T-helper 1 cell treated with Interleukin-12 subunit alpha and Interleukin-12 subunit beta and Interleukin-4 antibody, amounts not matched to agents 30 μg/mL and 1 μg/mL, for 36 hours (primary cell): ENCODE measurements at regions not wholly inside any gene's neighbourhood (a gene's known extent, or its start where the extent isn't known, plus 50 kb on each side); places are given as distances from the start of the nearest gene placed in this dataset.

Source experiments
- H3K27ac Mint-ChIP-seq: one replicate; pipeline ENCODE4 v1.8.0; 2021; ENCODE audit warnings: mild to moderate bottlenecking, mixed read lengths
- H3K27me3 Mint-ChIP-seq: one replicate; pipeline ENCODE4 v1.8.0; 2021; ENCODE audit warnings: low read depth, mixed read lengths
- H3K36me3 Mint-ChIP-seq: one replicate; pipeline ENCODE4 v1.8.0; 2021; ENCODE audit warnings: low read depth, mixed read lengths
- H3K4me1 Mint-ChIP-seq: one replicate; pipeline ENCODE4 v1.8.0; 2021; ENCODE audit warnings: low read depth, mixed read lengths
- H3K4me3 Mint-ChIP-seq: one replicate; pipeline ENCODE4 v1.8.0; 2021; ENCODE audit warnings: mild to moderate bottlenecking, moderate library complexity, mixed read lengths
- H3K9me3 Mint-ChIP-seq: one replicate; pipeline ENCODE4 v1.8.0; 2021; ENCODE audit warnings: mixed read lengths

DNA sequence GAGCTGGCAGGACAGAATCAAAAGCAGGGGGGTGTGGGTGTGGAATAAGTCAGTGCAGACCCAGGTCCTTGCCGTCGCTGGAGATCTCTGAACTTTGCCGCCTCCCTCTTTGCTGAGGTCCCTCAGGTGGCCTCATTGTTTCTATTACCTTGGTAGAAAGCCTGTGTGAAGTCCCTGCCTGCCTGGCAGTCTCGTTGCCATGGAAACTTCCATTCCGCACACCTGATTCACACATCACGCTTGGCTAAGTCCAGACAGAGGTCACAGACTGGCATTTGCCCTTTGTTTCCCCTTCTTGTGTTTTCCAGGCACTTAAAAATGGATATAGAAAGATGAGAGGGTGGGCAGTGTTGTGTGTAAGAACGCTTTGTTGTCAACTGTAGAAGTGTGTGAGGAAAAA is 260.6 kb downstream of the PRL start:
- H3K4me1 Mint-ChIP-seq = no peaks in the 10 kb centered on the region
- H3K27ac Mint-ChIP-seq = no peak overlapping the region
- H3K4me3 Mint-ChIP-seq = no peak overlapping the region
- no peaks in the 10 kb centered on the region for H3K36me3 Mint-ChIP-seq
- H3K27me3 Mint-ChIP-seq = peaks cover 5% of the 10 kb centered on the region
- peaks cover 16% of the 10 kb centered on the region for H3K9me3 Mint-ChIP-seq

DNA sequence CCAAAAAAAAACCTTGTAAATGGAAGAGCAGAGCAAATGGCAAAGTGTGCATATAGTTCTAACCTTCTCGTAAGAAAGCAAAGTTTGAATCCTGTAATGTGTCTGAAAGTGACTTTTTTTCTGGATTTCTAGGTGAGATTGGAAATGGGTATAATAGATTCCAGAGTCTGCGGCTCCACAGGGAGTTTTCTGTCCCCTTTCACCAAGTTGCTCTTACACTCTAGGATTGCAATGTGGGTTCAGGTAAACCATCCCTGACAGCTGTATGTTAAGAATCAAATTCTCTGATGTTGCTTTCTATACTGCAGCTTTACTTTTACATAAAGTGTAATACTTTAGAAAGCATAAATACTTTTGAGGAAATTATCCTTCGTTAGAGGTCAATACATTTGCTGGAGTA is 260.1 kb downstream of the PRL start:
- no peaks in the 10 kb centered on the region for H3K4me1 Mint-ChIP-seq
- no peak overlapping the region for H3K27ac Mint-ChIP-seq

DNA sequence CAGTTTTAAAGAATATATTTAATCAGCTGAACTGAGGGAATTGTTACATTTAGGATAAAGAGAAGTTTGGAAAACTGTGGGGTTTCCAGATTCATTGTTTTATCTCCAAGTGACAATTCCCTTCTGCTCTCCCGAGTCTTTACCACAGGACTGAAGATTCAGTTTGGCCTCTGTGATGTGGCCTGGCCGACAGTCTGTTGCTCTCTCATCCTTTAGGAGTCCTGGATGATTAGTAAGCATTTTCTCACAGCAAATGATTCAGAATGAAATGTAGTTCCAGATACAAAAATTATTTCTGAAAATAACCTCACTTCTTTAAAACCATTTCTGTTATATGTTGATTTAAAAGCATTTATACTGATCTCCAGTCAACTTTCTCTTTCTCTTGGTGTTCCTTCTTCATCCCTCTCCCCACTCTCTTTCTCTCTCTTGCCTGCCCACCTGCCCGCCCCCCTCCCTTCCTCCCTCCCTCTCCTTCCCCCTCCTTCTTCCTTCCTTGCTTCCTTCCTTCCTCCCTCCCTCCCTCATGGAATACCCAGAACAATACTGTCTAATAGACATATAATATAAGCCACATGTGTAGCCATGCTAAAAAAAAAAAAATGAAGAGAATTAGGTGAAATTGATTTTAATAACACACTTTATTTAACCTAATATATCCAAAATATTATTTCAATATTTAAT is 254.9 kb downstream of the PRL start:
- no peak overlapping the region for H3K4me3 Mint-ChIP-seq
- peaks cover 7% of the 10 kb centered on the region for H3K4me1 Mint-ChIP-seq
- no peak overlapping the region for H3K27ac Mint-ChIP-seq
- peaks cover 11% of the 10 kb centered on the region for H3K9me3 Mint-ChIP-seq
- H3K27me3 Mint-ChIP-seq = peaks cover 5% of the 10 kb centered on the region
- no peaks in the 10 kb centered on the region for H3K36me3 Mint-ChIP-seq

More for the DNA sequence above, 260.1 kb downstream of the PRL start:
- H3K4me3 Mint-ChIP-seq = no peak overlapping the region
- H3K9me3 Mint-ChIP-seq = peaks cover 16% of the 10 kb centered on the region
- no peaks in the 10 kb centered on the region for H3K36me3 Mint-ChIP-seq
- H3K27me3 Mint-ChIP-seq = peaks cover 5% of the 10 kb centered on the region

DNA sequence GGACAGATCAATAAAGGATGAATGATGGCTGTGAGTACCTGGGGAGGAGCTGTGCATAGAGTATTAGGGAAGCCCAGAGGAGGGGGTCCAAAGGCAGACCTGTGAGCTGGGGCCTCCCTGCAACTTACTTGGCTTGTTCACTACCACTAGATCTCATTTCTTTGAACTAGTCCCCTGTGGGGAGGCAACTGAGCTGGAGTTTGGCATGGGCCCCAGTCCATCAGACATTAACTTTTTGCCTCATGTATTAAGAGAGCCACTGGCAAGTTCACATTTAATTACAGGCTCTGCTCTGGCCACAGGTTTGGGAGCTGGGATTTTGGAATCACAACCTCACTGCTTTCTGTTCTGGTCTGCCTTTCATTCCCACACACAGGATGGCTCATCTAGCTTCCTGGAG is 254.1 kb downstream of the PRL start:
- peaks cover 11% of the 10 kb centered on the region for H3K9me3 Mint-ChIP-seq
- peaks cover 7% of the 10 kb centered on the region for H3K4me1 Mint-ChIP-seq
- H3K36me3 Mint-ChIP-seq = no peaks in the 10 kb centered on the region
- no peak overlapping the region for H3K27ac Mint-ChIP-seq
- peaks cover 5% of the 10 kb centered on the region for H3K27me3 Mint-ChIP-seq
- H3K4me3 Mint-ChIP-seq = no peak overlapping the region

DNA sequence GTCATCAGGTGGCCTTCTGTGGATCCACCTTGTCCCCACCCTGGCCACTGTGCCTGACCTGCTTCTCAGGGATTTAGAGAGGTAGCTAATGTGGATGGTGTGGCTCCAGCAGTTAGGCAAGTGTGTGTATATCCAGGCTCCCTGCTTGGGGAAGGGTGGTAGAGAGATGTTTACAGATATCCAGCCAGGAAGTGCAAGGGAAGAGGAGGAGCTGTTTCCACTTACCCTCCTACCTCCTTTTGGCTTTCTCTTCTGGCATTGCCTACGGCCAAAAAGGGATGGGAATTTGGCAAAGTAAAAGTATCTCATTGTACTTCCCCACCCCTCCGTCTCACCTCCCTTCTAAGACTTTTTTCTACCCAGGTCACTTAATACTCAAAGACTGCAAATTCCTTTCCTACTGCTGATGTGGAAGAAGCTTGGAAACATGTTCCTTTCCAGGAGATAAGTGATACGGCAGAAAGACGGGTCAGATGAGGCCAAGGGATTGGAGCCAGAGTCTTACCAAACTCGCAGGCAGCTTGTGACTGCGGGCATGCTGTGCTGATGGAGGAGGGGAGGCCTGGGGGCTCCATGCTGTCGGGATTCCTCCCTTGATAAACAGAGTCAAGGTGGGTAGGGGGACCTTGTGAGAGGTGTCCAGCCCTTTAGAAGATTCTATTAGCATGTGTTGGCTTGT is 253.4 kb downstream of the PRL start:
- Mint-ChIP-seq H3K9me3 (peaks cover 11% of the 10 kb centered on the region), H3K36me3 (no peaks in the 10 kb centered on the region), H3K4me1 (peaks cover 7% of the 10 kb centered on the region), H3K4me3 (no peak overlapping the region), H3K27me3 (peaks cover 5% of the 10 kb centered on the region), H3K27ac (no peak overlapping the region)

DNA sequence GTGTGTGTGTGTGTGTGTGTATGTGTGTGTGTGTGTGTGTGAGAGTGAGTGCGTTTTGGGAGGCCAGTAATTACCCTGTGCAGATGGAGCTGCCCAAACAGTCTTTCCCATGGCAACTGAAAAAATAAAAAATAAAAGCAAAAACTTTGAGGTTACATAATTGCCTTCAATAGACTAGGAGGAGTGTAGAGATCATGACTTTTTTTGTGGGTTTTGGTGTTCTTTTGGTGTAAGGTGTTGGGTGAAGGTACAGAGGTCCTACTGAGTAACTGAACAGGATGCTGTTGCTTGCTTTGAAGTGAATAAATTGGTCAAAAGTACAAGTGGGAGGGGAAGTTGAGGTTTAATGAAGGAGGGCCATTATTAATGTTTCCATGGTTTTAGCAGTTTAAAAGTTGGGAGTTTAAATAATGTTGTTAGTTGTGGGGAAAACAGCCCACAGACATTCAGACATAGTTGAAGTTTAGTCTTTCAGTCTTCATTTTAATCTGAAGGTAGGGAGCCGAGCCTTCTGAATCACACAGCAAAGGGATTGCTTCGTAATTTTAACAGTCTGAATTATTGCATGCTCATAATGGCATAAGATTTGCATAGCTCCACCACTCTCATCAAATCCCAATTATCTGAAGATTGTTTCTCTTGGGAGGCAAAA is 251.4 kb downstream of the PRL start:
- Mint-ChIP-seq H3K4me1 (peaks cover 7% of the 10 kb centered on the region), H3K9me3 (peaks cover 6% of the 10 kb centered on the region), H3K36me3 (no peaks in the 10 kb centered on the region), H3K4me3 (no peak overlapping the region), H3K27me3 (no peaks in the 10 kb centered on the region), H3K27ac (no peak overlapping the region)

DNA sequence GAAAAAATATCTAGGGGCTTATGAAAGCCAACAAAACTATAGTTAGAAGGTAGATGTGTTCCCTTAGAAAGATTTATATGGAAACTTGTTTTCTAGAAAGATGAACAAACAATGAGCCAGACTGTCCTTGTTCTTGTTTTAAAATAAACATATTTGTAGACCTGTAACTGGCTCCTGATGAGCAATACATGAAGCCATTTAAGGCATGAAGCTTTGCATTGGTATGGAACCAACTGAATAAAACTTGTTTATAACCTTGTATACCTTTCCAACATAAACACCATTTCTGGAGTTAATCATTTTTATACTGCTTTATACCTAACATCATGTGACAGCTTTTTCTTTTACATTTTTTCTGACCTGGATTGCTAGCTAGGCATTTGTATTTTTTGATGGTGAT is 247.8 kb downstream of the PRL start:
- no peak overlapping the region for H3K27ac Mint-ChIP-seq
- H3K4me1 Mint-ChIP-seq = peaks cover 7% of the 10 kb centered on the region
- no peaks in the 10 kb centered on the region for H3K27me3 Mint-ChIP-seq
- peaks cover 9% of the 10 kb centered on the region for H3K9me3 Mint-ChIP-seq
- H3K36me3 Mint-ChIP-seq = no peaks in the 10 kb centered on the region
- H3K4me3 Mint-ChIP-seq = no peak overlapping the region

DNA sequence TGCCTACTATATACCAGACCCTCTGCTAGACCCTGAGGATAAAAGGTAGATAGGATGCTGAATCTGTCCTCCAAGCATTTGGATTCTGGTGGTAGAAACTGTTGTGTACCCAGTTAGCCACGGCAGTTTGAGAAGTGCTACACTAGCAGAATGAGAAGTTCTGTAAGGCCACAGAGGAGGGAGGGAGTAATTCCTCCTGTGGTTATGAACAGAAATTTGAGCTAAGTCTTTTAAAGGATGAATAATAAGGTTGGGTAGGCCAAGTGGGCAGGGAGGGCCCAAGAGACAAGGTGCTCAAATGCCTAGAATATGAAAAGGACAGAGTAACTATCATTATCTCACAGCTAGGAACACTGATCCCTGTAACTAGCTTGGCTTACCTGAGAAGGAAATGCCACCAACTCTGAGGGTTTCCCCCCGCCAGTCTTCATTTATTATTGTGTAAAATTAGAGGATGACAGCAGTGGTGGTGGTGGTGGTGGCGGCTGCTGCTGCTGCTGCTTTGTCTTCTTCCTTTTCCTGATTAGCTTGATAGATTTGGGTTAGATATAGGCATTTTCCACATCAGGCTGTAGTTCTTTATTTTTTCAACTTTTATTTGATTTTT is 243.3 kb downstream of the PRL start:
- H3K27me3 Mint-ChIP-seq = no peaks in the 10 kb centered on the region
- H3K4me3 Mint-ChIP-seq = no peak overlapping the region
- no peak overlapping the region for H3K27ac Mint-ChIP-seq
- H3K4me1 Mint-ChIP-seq = no peaks in the 10 kb centered on the region
- H3K9me3 Mint-ChIP-seq = peaks cover 9% of the 10 kb centered on the region
- no peaks in the 10 kb centered on the region for H3K36me3 Mint-ChIP-seq

DNA sequence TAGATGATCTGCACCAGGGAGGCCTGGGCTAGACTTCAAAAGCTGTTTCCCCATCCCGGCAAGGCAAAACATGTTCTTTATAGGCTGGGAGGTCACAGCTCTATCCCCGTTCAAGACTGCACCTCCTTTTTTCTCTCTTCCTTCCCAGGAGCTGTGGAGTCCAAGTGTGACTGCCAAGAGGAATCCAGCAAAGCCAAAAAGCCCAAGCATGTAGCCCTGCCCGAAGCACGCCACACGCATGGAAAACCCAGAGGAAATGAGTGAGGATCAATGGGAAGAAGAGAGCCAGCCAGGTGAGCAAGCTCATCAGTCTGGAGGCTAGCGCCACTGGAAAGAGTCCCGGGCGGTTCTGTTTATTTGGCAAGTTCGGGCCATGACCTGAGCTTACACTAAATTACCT is 240.4 kb downstream of the PRL start:
- Mint-ChIP-seq H3K4me3 (no peak overlapping the region), H3K27ac (no peak overlapping the region), H3K4me1 (peaks cover 4% of the 10 kb centered on the region), H3K9me3 (peaks cover 6% of the 10 kb centered on the region), H3K27me3 (peaks cover 4% of the 10 kb centered on the region), H3K36me3 (no peaks in the 10 kb centered on the region)

DNA sequence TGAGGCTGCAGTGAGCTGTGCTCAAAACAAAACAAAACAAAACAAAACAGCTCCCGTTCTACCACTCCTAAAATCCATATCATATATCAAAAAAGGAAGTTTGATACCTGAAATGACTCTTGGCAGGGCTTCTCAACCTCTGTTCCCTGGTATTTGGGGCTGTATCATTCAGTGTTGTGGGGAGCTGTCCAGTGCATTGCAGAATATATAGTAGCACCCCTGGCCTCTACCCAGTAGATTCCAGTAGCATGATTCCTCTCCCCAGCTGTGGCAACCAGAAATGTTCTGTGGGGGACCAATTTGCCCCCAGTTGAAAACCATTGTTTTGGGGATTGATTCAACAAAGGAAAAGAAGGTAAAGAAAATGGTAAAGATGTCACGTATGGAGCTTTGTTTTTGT is 238.9 kb downstream of the PRL start:
- Mint-ChIP-seq H3K9me3 (no peaks in the 10 kb centered on the region), H3K27me3 (peaks cover 4% of the 10 kb centered on the region), H3K4me1 (peaks cover 9% of the 10 kb centered on the region), H3K4me3 (no peak overlapping the region), H3K36me3 (no peaks in the 10 kb centered on the region), H3K27ac (no peak overlapping the region)

DNA sequence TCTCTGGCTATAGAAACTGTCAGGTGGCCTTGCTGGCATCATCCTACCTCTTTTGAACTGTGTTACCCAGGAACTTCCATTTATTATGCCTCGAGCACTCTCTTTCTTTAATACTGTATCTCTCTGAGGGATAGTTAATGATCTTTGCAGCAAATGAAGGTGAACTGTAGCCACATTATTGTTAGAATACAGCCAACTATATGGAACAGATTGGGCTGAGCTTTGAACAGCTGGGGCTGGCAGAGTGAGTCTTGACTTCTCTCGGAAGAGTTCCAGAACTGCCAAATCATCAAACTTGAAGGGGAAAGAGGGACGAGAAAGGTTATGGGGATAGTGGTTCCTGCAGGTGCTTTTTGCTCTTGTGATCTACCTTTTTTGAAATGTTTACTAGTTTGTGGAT is 237.7 kb downstream of the PRL start:
- Mint-ChIP-seq H3K27ac (no peak overlapping the region), H3K4me3 (no peak overlapping the region), H3K36me3 (no peaks in the 10 kb centered on the region), H3K27me3 (peaks cover 4% of the 10 kb centered on the region), H3K4me1 (peaks cover 14% of the 10 kb centered on the region), H3K9me3 (no peaks in the 10 kb centered on the region)

DNA sequence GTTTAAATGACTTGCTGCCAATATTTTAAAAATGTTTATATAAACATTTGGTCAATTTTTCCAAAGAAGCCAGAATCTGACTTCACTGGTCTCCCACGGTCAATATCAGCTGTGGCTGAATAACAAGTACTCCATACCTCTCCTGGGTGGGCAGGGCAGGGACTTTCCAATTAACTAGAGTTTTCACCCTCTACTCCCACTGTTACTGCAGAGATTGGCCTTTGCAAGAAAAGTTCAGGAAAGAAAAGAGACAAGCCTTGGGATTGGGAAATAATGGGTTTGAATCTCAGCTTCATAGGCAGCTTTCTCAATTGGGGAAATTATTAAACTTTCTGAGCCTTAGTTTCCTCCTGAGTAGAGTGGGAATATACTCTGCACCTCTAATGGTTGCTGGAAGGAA is 236.9 kb downstream of the PRL start:
- H3K4me1 Mint-ChIP-seq = peaks cover 15% of the 10 kb centered on the region
- H3K9me3 Mint-ChIP-seq = no peaks in the 10 kb centered on the region
- H3K27ac Mint-ChIP-seq = no peak overlapping the region
- H3K36me3 Mint-ChIP-seq = no peaks in the 10 kb centered on the region
- H3K27me3 Mint-ChIP-seq = peaks cover 4% of the 10 kb centered on the region
- no peak overlapping the region for H3K4me3 Mint-ChIP-seq

DNA sequence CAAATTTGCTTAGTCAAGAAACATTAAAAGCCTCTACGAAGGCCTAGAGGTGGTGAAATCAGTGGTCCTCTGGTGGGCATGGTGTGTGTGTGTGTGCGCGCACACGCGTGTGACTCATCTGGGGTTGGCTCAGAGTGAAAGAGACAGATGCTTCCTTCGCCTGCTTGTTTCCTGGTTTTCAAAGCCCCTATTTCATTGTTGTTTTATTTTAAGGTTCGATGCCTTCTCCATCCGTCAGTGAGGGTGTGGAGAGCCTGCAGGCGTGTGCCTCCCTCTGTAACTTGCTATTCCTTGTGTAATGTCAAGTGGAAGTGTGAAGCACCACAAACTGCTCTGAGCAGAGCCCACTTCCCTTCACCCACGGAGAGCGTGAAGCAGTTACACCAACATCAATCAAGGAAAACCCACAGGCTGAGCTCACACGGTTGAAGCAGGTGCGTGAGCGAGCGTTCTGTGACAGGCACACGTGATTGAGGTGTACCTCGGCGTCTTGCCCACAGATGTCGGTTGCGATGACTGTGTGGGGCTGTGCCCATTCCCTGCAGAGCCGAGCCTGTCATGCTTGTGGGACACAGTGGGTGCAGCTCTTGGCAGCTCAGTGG is 233.9 kb downstream of the PRL start:
- H3K36me3 Mint-ChIP-seq = no peaks in the 10 kb centered on the region
- H3K9me3 Mint-ChIP-seq = no peaks in the 10 kb centered on the region
- H3K27ac Mint-ChIP-seq = peak overlapping the region; percentile 71
- H3K27me3 Mint-ChIP-seq = peaks cover 12% of the 10 kb centered on the region
- H3K4me3 Mint-ChIP-seq = peak overlapping the region; percentile 66
- peaks cover 15% of the 10 kb centered on the region for H3K4me1 Mint-ChIP-seq

DNA sequence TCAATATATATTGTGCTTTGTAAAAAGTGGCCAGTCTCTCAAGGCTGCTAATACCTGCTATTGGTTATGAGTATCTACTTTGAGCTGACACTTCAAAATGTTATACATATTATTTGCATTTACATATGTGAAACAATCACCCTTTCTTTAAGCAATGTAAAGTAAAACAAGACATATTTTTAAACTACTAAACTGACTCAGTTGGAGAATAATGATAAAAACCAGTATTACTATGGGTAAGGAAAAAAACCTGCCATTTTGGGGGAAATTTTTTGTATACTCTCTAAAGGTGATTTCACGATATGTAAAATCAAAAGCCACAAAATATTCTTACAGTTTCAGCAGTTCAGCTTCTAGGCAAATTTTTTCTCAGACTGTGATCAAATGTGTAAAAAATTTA is 232.3 kb downstream of the PRL start:
- Mint-ChIP-seq H3K27ac (no peak overlapping the region), H3K4me1 (peaks cover 18% of the 10 kb centered on the region), H3K36me3 (no peaks in the 10 kb centered on the region), H3K4me3 (no peak overlapping the region), H3K27me3 (peaks cover 12% of the 10 kb centered on the region), H3K9me3 (no peaks in the 10 kb centered on the region)
